Fibroblast of mammary gland (primary cell): ENCODE measurements at regions not wholly inside any gene's neighbourhood (a gene's known extent, or its start where the extent isn't known, plus 50 kb on each side); places are given as distances from the start of the nearest gene placed in this dataset.

Experiments used
- DNase-seq: peaks from one replicate; pipeline ENCODE4 v3.0.0-alpha.2; 2010; ENCODE audit warnings: low read depth
- H3K4me3 ChIP-seq: 2 replicates; pipeline ENCODE4 v1.5.1; 2011; ENCODE audit warnings: low read depth, mild to moderate bottlenecking, low read length, moderate library complexity; ENCODE audit not compliant: control insufficient read depth
- CTCF ChIP-seq: conservative IDR thresholded peaks from 2 replicates; pipeline ENCODE4 v1.5.1; 2011; ENCODE audit warnings: low read depth, low read length, inconsistent platforms; ENCODE audit not compliant: control insufficient read depth, insufficient read depth

- no peak for TF ChIP-seq CTCF
- no peak for DNase-seq
- no peak overlapping the region for H3K4me3 ChIP-seq
Observed at GRCh38 chr7:16114071-16114470, 307.3 kb downstream of the CRPPA start.

- no peak for DNase-seq
- no peak for TF ChIP-seq CTCF
- no peak overlapping the region for H3K4me3 ChIP-seq
Observed at GRCh38 chr7:16113058-16113457, 308.3 kb downstream of the CRPPA start.

- DNase-seq: no peak
- TF ChIP-seq CTCF: no peak
Observed at GRCh38 chr7:16106869-16107268, 314.5 kb downstream of the CRPPA start.

GRCh38 chr7:16106300-16106699 is 315.0 kb downstream of the CRPPA start:
- H3K4me3 ChIP-seq: no peak overlapping the region
- no peak for TF ChIP-seq CTCF
- DNase-seq: no peak

More at GRCh38 chr7:16106869-16107268, 314.5 kb downstream of the CRPPA start:
- no peak overlapping the region for H3K4me3 ChIP-seq

GRCh38 chr7:16099302-16099849 is 322.0 kb downstream of the CRPPA start:
- no peak for DNase-seq
- TF ChIP-seq CTCF: no peak
- H3K4me3 ChIP-seq: no peak overlapping the region

GRCh38 chr7:16098585-16099179 is 322.7 kb downstream of the CRPPA start:
- peak; percentile 36 for DNase-seq
- no peak overlapping the region for H3K4me3 ChIP-seq
- TF ChIP-seq CTCF: peak; percentile 91
